ENCODE measurements at regions not wholly inside any gene's neighbourhood (a gene's known extent, or its start where the extent isn't known, plus 50 kb on each side); places are given as distances from the start of the nearest gene placed in this dataset.

DNA sequence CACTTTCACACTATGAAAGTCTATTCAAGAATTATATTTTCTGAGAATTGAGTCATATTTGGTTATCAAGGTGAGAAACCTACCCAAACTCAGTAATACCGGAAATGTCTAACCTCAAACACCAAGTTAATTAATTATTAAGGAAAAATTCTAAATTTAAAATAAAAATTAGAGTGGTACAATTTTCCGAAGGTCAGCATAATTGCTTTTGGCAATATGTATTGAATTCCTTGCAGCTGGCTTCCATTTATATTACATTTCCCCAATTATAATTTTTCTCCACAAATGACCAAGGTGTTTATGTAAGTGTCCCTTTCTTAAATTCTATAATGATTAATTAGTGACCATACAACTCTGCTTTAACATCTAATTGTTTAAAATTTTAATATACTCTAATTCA lies 316.0 kb upstream of the IRAK1BP1 start:
- POLR2A ChIA-PET, result no interaction called here
- no peak overlapping the region for H3K27ac Mint-ChIP-seq
- H3K27me3 Mint-ChIP-seq, result no peaks in the 10 kb centered on the region
- no peaks in the 10 kb centered on the region for H3K36me3 Mint-ChIP-seq
- DNase-seq (no peak), ATAC-seq (no peak)
- Histone ChIP-seq H3K4me3 (ENCODE audit: low read length) (no peak overlapping the region), H3K27ac (ENCODE audit: low read depth, low read length) (no peak overlapping the region), H3K9me3 (ENCODE audit: control insufficient read depth in 2 of 3, low read length in 3 of 3) (peaks cover 0 to 3% (median 0%) of the 10 kb centered on the region in 3 experiments), H3K36me3 (ENCODE audit: control insufficient read depth in 2 of 3, insufficient read depth in 3 of 3, low read length in 3 of 3) (no peaks in the 10 kb centered on the region), H3K27me3 (ENCODE audit: control insufficient read depth in 2 of 2, insufficient read depth in 2 of 2, low read length in 2 of 2) (no peaks in the 10 kb centered on the region), H3K4me1 (ENCODE audit: control insufficient read depth in 2 of 2, insufficient read depth in 2 of 2, low read length in 2 of 2) (no peaks in the 10 kb centered on the region)
- no peak overlapping the region for H3K4me3 Mint-ChIP-seq
- intact Hi-C loops (cut with micrococcal nuclease), result no loop called here
- H3K4me1 Mint-ChIP-seq, result no peaks in the 10 kb centered on the region
- H3K9me3 Mint-ChIP-seq, result peaks cover 0 to 27% (median 12%) of the 10 kb centered on the region in 11 donors
- CTCF ChIA-PET, result no interaction called here

GRCh38 chr6:78552435-78552834 lies 314.9 kb upstream of the IRAK1BP1 start:
- ChIA-PET CTCF (no interaction called here), POLR2A (no interaction called here)
- H3K9me3 Mint-ChIP-seq, result peaks cover 4 to 38% (median 19%) of the 10 kb centered on the region in 11 donors
- no peaks in the 10 kb centered on the region for H3K27me3 ChIP-seq (ENCODE audit: control insufficient read depth in 2 of 2, insufficient read depth in 2 of 2, low read length in 2 of 2)
- H3K36me3 Mint-ChIP-seq, result no peaks in the 10 kb centered on the region
- intact Hi-C loops (cut with micrococcal nuclease), result no loop called here
- H3K4me1 Mint-ChIP-seq, result no peaks in the 10 kb centered on the region
- H3K27ac Mint-ChIP-seq, result no peak overlapping the region
- no peak overlapping the region for H3K4me3 ChIP-seq (ENCODE audit: low read length)
- no peaks in the 10 kb centered on the region for H3K4me1 ChIP-seq (ENCODE audit: control insufficient read depth in 2 of 2, insufficient read depth in 2 of 2, low read length in 2 of 2)
- H3K36me3 ChIP-seq (ENCODE audit: control insufficient read depth in 2 of 3, insufficient read depth in 3 of 3, low read length in 3 of 3), result no peaks in the 10 kb centered on the region
- ATAC-seq (no peak), DNase-seq (no peak)
- peaks cover 0 to 3% (median 0%) of the 10 kb centered on the region in 3 experiments for H3K9me3 ChIP-seq (ENCODE audit: control insufficient read depth in 2 of 3, low read length in 3 of 3)
- no peak overlapping the region for H3K27ac ChIP-seq (ENCODE audit: low read depth, low read length)
- H3K4me3 Mint-ChIP-seq, result no peak overlapping the region
- no peaks in the 10 kb centered on the region for H3K27me3 Mint-ChIP-seq

- Histone ChIP-seq H3K27ac (ENCODE audit: low read depth, low read length) (no peak overlapping the region), H3K4me3 (ENCODE audit: low read length) (no peak overlapping the region), H3K27me3 (ENCODE audit: control insufficient read depth in 2 of 2, insufficient read depth in 2 of 2, low read length in 2 of 2) (no peaks in the 10 kb centered on the region), H3K4me1 (ENCODE audit: control insufficient read depth in 2 of 2, insufficient read depth in 2 of 2, low read length in 2 of 2) (no peaks in the 10 kb centered on the region), H3K9me3 (ENCODE audit: control insufficient read depth in 2 of 3, low read length in 3 of 3) (peaks cover 0 to 3% (median 0%) of the 10 kb centered on the region in 3 experiments), H3K36me3 (ENCODE audit: control insufficient read depth in 2 of 3, insufficient read depth in 3 of 3, low read length in 3 of 3) (no peaks in the 10 kb centered on the region)
- Mint-ChIP-seq H3K4me3 (no peak overlapping the region), H3K36me3 (no peaks in the 10 kb centered on the region), H3K27ac (no peak overlapping the region), H3K9me3 (peaks cover 4 to 41% (median 19%) of the 10 kb centered on the region in 11 donors), H3K27me3 (no peaks in the 10 kb centered on the region), H3K4me1 (no peaks in the 10 kb centered on the region)
- POLR2A ChIA-PET, result no interaction called here
- DNase-seq, result no peak
- intact Hi-C loops (cut with micrococcal nuclease), result no loop called here
- CTCF ChIA-PET, result no interaction called here
- no peak for ATAC-seq
These were observed 313.0 kb upstream of the IRAK1BP1 start for GRCh38 chr6:78554341-78554740.

- Mint-ChIP-seq H3K27me3 (peaks cover 0 to 8% (median 0%) of the 10 kb centered on the region in 5 donors), H3K27ac (no peak overlapping the region), H3K36me3 (no peaks in the 10 kb centered on the region), H3K4me1 (no peaks in the 10 kb centered on the region), H3K4me3 (no peak overlapping the region), H3K9me3 (peaks cover 4 to 31% (median 18%) of the 10 kb centered on the region in 11 donors)
- intact Hi-C loops (cut with micrococcal nuclease), result no loop called here
- no peak for DNase-seq
- ChIA-PET CTCF (no interaction called here), POLR2A (no interaction called here)
- H3K36me3 ChIP-seq (ENCODE audit: control insufficient read depth in 2 of 3, insufficient read depth in 3 of 3, low read length in 3 of 3), result no peaks in the 10 kb centered on the region
- H3K4me3 ChIP-seq (ENCODE audit: low read length), result no peak overlapping the region
- no peak for ATAC-seq
- no peaks in the 10 kb centered on the region for H3K4me1 ChIP-seq (ENCODE audit: control insufficient read depth in 2 of 2, insufficient read depth in 2 of 2, low read length in 2 of 2)
- H3K9me3 ChIP-seq (ENCODE audit: control insufficient read depth in 2 of 3, low read length in 3 of 3), result peaks cover 0 to 3% (median 0%) of the 10 kb centered on the region in 3 experiments
- no peaks in the 10 kb centered on the region for H3K27me3 ChIP-seq (ENCODE audit: control insufficient read depth in 2 of 2, insufficient read depth in 2 of 2, low read length in 2 of 2)
- no peak overlapping the region for H3K27ac ChIP-seq (ENCODE audit: low read depth, low read length)
These were observed 308.3 kb upstream of the IRAK1BP1 start for GRCh38 chr6:78559056-78559455.

DNA sequence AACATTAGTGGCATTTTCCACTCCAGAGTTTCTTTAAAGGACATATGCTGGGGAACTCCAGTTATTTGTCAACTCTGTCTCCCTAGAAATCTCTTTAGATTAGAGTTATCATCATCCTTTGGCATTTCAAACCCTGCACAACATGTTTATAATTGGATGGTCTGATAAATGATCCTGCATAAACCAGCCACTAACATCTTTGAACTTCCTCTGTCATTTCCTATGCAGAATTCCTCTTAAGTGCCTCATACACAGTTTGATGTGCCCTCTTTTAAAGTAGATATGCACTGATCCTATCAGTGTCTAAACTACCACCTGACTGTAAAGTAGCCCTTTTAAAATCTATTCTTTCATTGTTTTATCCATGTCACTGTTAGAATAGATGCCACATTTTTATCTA lies 306.3 kb upstream of the IRAK1BP1 start:
- Histone ChIP-seq H3K4me1 (ENCODE audit: control insufficient read depth in 2 of 2, insufficient read depth in 2 of 2, low read length in 2 of 2) (no peaks in the 10 kb centered on the region), H3K27ac (ENCODE audit: low read depth, low read length) (no peak overlapping the region), H3K4me3 (ENCODE audit: low read length) (no peak overlapping the region), H3K36me3 (ENCODE audit: control insufficient read depth in 2 of 3, insufficient read depth in 3 of 3, low read length in 3 of 3) (no peaks in the 10 kb centered on the region), H3K27me3 (ENCODE audit: control insufficient read depth in 2 of 2, insufficient read depth in 2 of 2, low read length in 2 of 2) (no peaks in the 10 kb centered on the region), H3K9me3 (ENCODE audit: control insufficient read depth in 2 of 3, low read length in 3 of 3) (no peaks in the 10 kb centered on the region)
- Mint-ChIP-seq H3K4me1 (no peaks in the 10 kb centered on the region), H3K27me3 (peaks cover 0 to 8% (median 0%) of the 10 kb centered on the region in 5 donors), H3K36me3 (no peaks in the 10 kb centered on the region), H3K9me3 (peaks cover 0 to 23% (median 11%) of the 10 kb centered on the region in 11 donors), H3K27ac (no peak overlapping the region), H3K4me3 (no peak overlapping the region)
- intact Hi-C loops (cut with micrococcal nuclease), result no loop called here
- ChIA-PET POLR2A (no interaction called here), CTCF (no interaction called here)
- DNase-seq, result no peak
- ATAC-seq, result no peak

GRCh38 chr6:78565997-78566396 lies 301.4 kb upstream of the IRAK1BP1 start:
- DNase-seq (no peak), ATAC-seq (no peak)
- no peak overlapping the region for H3K27ac ChIP-seq (ENCODE audit: low read depth, low read length)
- H3K9me3 Mint-ChIP-seq, result peaks cover 3 to 30% (median 13%) of the 10 kb centered on the region in 11 donors
- no peaks in the 10 kb centered on the region for H3K4me1 Mint-ChIP-seq
- peaks cover 0 to 8% (median 0%) of the 10 kb centered on the region in 5 donors for H3K27me3 Mint-ChIP-seq
- no peak overlapping the region for H3K27ac Mint-ChIP-seq
- ChIA-PET POLR2A (no interaction called here), CTCF (no interaction called here)
- H3K4me3 ChIP-seq (ENCODE audit: low read length), result no peak overlapping the region
- no peak overlapping the region for H3K4me3 Mint-ChIP-seq
- intact Hi-C loops (cut with micrococcal nuclease), result no loop called here
- H3K36me3 ChIP-seq (ENCODE audit: control insufficient read depth in 2 of 3, insufficient read depth in 3 of 3, low read length in 3 of 3), result no peaks in the 10 kb centered on the region
- peaks cover 0 to 5% (median 0%) of the 10 kb centered on the region in 5 donors for H3K36me3 Mint-ChIP-seq
- H3K27me3 ChIP-seq (ENCODE audit: control insufficient read depth in 2 of 2, insufficient read depth in 2 of 2, low read length in 2 of 2), result no peaks in the 10 kb centered on the region
- no peaks in the 10 kb centered on the region for H3K9me3 ChIP-seq (ENCODE audit: control insufficient read depth in 2 of 3, low read length in 3 of 3)
- no peaks in the 10 kb centered on the region for H3K4me1 ChIP-seq (ENCODE audit: control insufficient read depth in 2 of 2, insufficient read depth in 2 of 2, low read length in 2 of 2)

GRCh38 chr6:78570044-78570443 lies 297.3 kb upstream of the IRAK1BP1 start:
- Histone ChIP-seq H3K36me3 (ENCODE audit: control insufficient read depth in 2 of 3, insufficient read depth in 3 of 3, low read length in 3 of 3) (no peaks in the 10 kb centered on the region), H3K27ac (ENCODE audit: low read depth, low read length) (no peak overlapping the region), H3K4me1 (ENCODE audit: control insufficient read depth in 2 of 2, insufficient read depth in 2 of 2, low read length in 2 of 2) (no peaks in the 10 kb centered on the region), H3K27me3 (ENCODE audit: control insufficient read depth in 2 of 2, insufficient read depth in 2 of 2, low read length in 2 of 2) (no peaks in the 10 kb centered on the region), H3K4me3 (ENCODE audit: low read length) (no peak overlapping the region), H3K9me3 (ENCODE audit: control insufficient read depth in 2 of 3, low read length in 3 of 3) (no peaks in the 10 kb centered on the region)
- Mint-ChIP-seq H3K36me3 (peaks cover 0 to 5% (median 0%) of the 10 kb centered on the region in 5 donors), H3K27me3 (no peaks in the 10 kb centered on the region), H3K9me3 (peaks cover 3 to 49% (median 20%) of the 10 kb centered on the region in 11 donors), H3K27ac (no peak overlapping the region), H3K4me3 (no peak overlapping the region), H3K4me1 (no peaks in the 10 kb centered on the region)
- no peak for ATAC-seq
- intact Hi-C loops (cut with micrococcal nuclease), result no loop called here
- ChIA-PET CTCF (no interaction called here), POLR2A (no interaction called here)
- DNase-seq, result no peak

Data from naive thymus-derived CD4-positive, alpha-beta T cell (primary cell).